HepG2 (cell line): ENCODE measurements at regions not wholly inside any gene's neighbourhood (a gene's known extent, or its start where the extent isn't known, plus 50 kb on each side); places are given as distances from the start of the nearest gene placed in this dataset.

ENCODE experiments used
- ATAC-seq: fragments of 200-7000 bp; cut with Tn5 transposase; 3 replicates; pipeline ENCODE4 v1.9.1; 2020; ENCODE audit warnings: mild to moderate bottlenecking, moderate library complexity
- BruUV-seq: library from RNA; stranded (reverse); fragments of 400-500 nt; replicated peaks from 2 replicates; lab custom pipeline; 2021; lab: Mats Ljungman, UMichigan
- CTCF ChIA-PET: fragments of 300-600 bp; formaldehyde crosslinking; extraction: SDS; loops from one replicate; lab custom pipeline; 2021; ENCODE audit warnings: low total read pairs, inconsistent platforms, low intra/inter-chr PET ratio; lab: Yijun Ruan, JAX
- POLR2A ChIA-PET: fragments of 350-600 bp; sonication (Branson Sonifier 250); formaldehyde crosslinking; loops from one replicate; lab custom pipeline; 2020; ENCODE audit warnings: antibody characterized with exemption, inconsistent platforms; lab: Yijun Ruan, JAX
- DNase-seq: peaks from one replicate; pipeline ENCODE4 v3.0.0-alpha.2; 2015; ENCODE audit warnings: low spot score
- FAIRE-seq: peaks from 3 replicates; lab custom pipeline; 2011; peaks lifted over from hg19 to GRCh38; lab: Jason Lieb, UNC
- H2AFZ ChIP-seq: one replicate; pipeline ENCODE4 v1.6.1; 2011; ENCODE audit warnings: low read length, inconsistent platforms
- H3K27ac ChIP-seq: fragments of 300-600 bp; 3 replicates; pipeline ENCODE4 v1.8.0; 2011; ENCODE audit warnings: mixed run types, mild to moderate bottlenecking, mixed read lengths, low read length, inconsistent platforms; ENCODE audit not compliant: insufficient read depth; ENCODE audit errors: extremely low read length
- H3K27me3 ChIP-seq, 2 experiments: fragments of 200-600 bp in 1 of 2; 2 replicates in 1 of 2; 3 replicates in 1 of 2; pipeline versions ENCODE4 v1.6.0 to v1.8.0; 2011; ENCODE audit warnings: low read length in 2 of 2, mild to moderate bottlenecking in 2 of 2, moderate library complexity in 2 of 2, inconsistent platforms in 1 of 2; ENCODE audit not compliant: insufficient read depth in 2 of 2, control insufficient read depth in 1 of 2
- H3K36me3 ChIP-seq, 2 experiments: fragments of 200-600 bp in 1 of 2; replicated peaks in 1 of 2; 2 replicates in 1 of 2; 3 replicates in 1 of 2; pipeline versions ENCODE4 v1.5.1 to v1.8.0; 2011; ENCODE audit warnings: low read length in 2 of 2, inconsistent platforms in 1 of 2; ENCODE audit not compliant: insufficient read depth in 2 of 2, control insufficient read depth in 1 of 2
- H3K4me1 ChIP-seq: 2 replicates; pipeline ENCODE4 v1.5.1; 2012; ENCODE audit warnings: low read length, inconsistent platforms; ENCODE audit not compliant: insufficient read depth
- H3K4me2 ChIP-seq: 2 replicates; pipeline ENCODE4 v1.6.0; 2011; ENCODE audit warnings: low read depth, low read length, inconsistent platforms
- H3K4me3 ChIP-seq, 3 experiments: fragments of 200-600 bp in 1 of 3; sonication (generic), shearing (Covaris generic) in 1 of 3; replicated peaks in 1 of 3; 2 replicates each; pipeline ENCODE4 v1.5.1; 2011 to 2016; ENCODE audit warnings: low read length in 3 of 3, inconsistent platforms in 2 of 3, low read depth in 2 of 3, mild to moderate bottlenecking in 2 of 3, control low read depth in 1 of 3, mixed read lengths in 1 of 3; ENCODE audit not compliant: insufficient read depth in 1 of 3
- H3K79me2 ChIP-seq: one replicate; pipeline ENCODE4 v1.6.1; 2011; ENCODE audit warnings: low read length, inconsistent platforms; ENCODE audit not compliant: insufficient read depth
- H3K9ac ChIP-seq: 2 replicates; pipeline ENCODE4 v1.6.0; 2011; ENCODE audit warnings: mild to moderate bottlenecking, low read depth, low read length, inconsistent platforms; ENCODE audit not compliant: insufficient read depth
- H3K9me3 ChIP-seq: 2 replicates; pipeline ENCODE4 v1.5.1; 2012; ENCODE audit warnings: mild to moderate bottlenecking, low read length
- H4K20me1 ChIP-seq: 2 replicates; pipeline ENCODE4 v1.6.0; 2011; ENCODE audit warnings: inconsistent platforms, mild to moderate bottlenecking, low read length, moderate library complexity; ENCODE audit not compliant: insufficient read depth
- ETS1 ChIP-seq: sonication (generic); formaldehyde crosslinking; IDR thresholded peaks from 2 replicates; pipeline ENCODE4 v1.4.0; 2020; ENCODE audit warnings: missing genetic modification reagents
- HMGXB3 ChIP-seq: sonication (generic); formaldehyde crosslinking; IDR thresholded peaks from 2 replicates; pipeline ENCODE4 v1.4.0; 2020; ENCODE audit warnings: missing genetic modification reagents, borderline replicate concordance
- MLLT10 ChIP-seq: sonication (generic); formaldehyde crosslinking; IDR thresholded peaks from 2 replicates; pipeline ENCODE4 v1.4.0; 2020; ENCODE audit warnings: missing genetic modification reagents
- PHF8 ChIP-seq: sonication (generic); formaldehyde crosslinking; IDR thresholded peaks from 2 replicates; pipeline ENCODE4 v1.5.0; 2020; ENCODE audit warnings: missing genetic modification reagents
- PITX1 ChIP-seq: sonication (generic); formaldehyde crosslinking; IDR thresholded peaks from 2 replicates; pipeline ENCODE4 v1.5.1; 2020; ENCODE audit warnings: mild to moderate bottlenecking, missing genetic modification reagents
- ZNF318 ChIP-seq: sonication (generic); formaldehyde crosslinking; IDR thresholded peaks from 2 replicates; pipeline ENCODE4 v1.4.0; 2020; ENCODE audit warnings: mild to moderate bottlenecking, missing genetic modification reagents
- ZNF629 ChIP-seq: sonication (generic); formaldehyde crosslinking; conservative IDR thresholded peaks from 2 replicates; pipeline ENCODE4 v1.5.0; 2020; ENCODE audit warnings: missing genetic modification reagents
- ZNF709 ChIP-seq: sonication (generic); formaldehyde crosslinking; IDR thresholded peaks from 2 replicates; pipeline ENCODE4 v1.5.0; 2020; ENCODE audit warnings: mild to moderate bottlenecking, missing genetic modification reagents
- ZNF772 ChIP-seq: sonication (generic); formaldehyde crosslinking; IDR thresholded peaks from 2 replicates; pipeline ENCODE4 v1.5.0; 2020; ENCODE audit warnings: mild to moderate bottlenecking, missing genetic modification reagents
- ZNF879 ChIP-seq: sonication (generic); formaldehyde crosslinking; IDR thresholded peaks from 2 replicates; pipeline ENCODE4 v1.8.1; 2023; ENCODE audit warnings: missing genetic modification reagents
- ZZZ3 ChIP-seq: sonication (generic); formaldehyde crosslinking; IDR thresholded peaks from 2 replicates; pipeline ENCODE4 v1.4.0; 2020; ENCODE audit warnings: missing genetic modification reagents, mild to moderate bottlenecking, borderline replicate concordance
- WGBS: methylation state at CpG from one replicate; pipeline ENCODE4 v1.1.6; 2017; ENCODE audit warnings: low lambda C conversion rate; 5-methylcytosine and 5-hydroxymethylcytosine counted together
- in situ Hi-C: cut with HindIII; loops from 2 replicates; pipeline ENCODE4 v1.10.0; 2017; ENCODE audit warnings: low pct_unique_long_range_greater_than_20kb; ENCODE audit not compliant: extremely low pct_ligation_motif_present
- intact Hi-C: fragments of 100-400 bp; cut with micrococcal nuclease; formaldehyde crosslinking; loops from one replicate; pipeline ENCODE4 v1.10.0; 2022; ENCODE audit not compliant: unreplicated experiment

- no peak for TF ChIP-seq HMGXB3 (CRISPR knock-in tag)
- TF ChIP-seq, all 625 proteins: peak for 0
Measured at GRCh38 chr3:73186741-73187140, 125.3 kb downstream of the EBLN2 start (continued).

- Histone ChIP-seq H4K20me1 (no peaks in the 10 kb centered on the region), H3K36me3 (no peaks in the 10 kb centered on the region), H3K4me3 (no peak overlapping the region), H2AFZ (no peak overlapping the region), H3K79me2 (no peaks in the 10 kb centered on the region), H3K4me2 (no peak overlapping the region), H3K4me1 (no peaks in the 10 kb centered on the region), H3K9ac (no peak overlapping the region), H3K27me3 (no peaks in the 10 kb centered on the region), H3K9me3 (no peaks in the 10 kb centered on the region), H3K27ac (no peak overlapping the region)
- FAIRE-seq (no peak), ATAC-seq (no peak), DNase-seq (no peak)
- intact Hi-C loops (no loop called here), in situ Hi-C loops (no loop called here)
- BruUV-seq: no TSS peak
- CTCF ChIA-PET: no interaction called here
- WGBS: 26% methylated on average over 5 of the region's 5 CpGs
- POLR2A ChIA-PET: no interaction called here
- TF ChIP-seq ZNF709 (CRISPR knock-in tag): no peak
- TF ChIP-seq MLLT10 (CRISPR knock-in tag): no peak
- TF ChIP-seq ZNF318: no peak
- no peak for TF ChIP-seq PITX1 (CRISPR knock-in tag)
- TF ChIP-seq ZZZ3 (CRISPR knock-in tag): no peak
- no peak for TF ChIP-seq ZNF629 (CRISPR knock-in tag)
- TF ChIP-seq ETS1 (CRISPR knock-in tag): no peak
- no peak for TF ChIP-seq PHF8 (CRISPR knock-in tag)
- TF ChIP-seq ZNF772 (CRISPR knock-in tag): no peak
- TF ChIP-seq ZNF879 (CRISPR knock-in tag): no peak
Measured at GRCh38 chr3:73187328-73187727, 125.9 kb downstream of the EBLN2 start.
